ENCODE measurements at regions not wholly inside any gene's neighbourhood (a gene's known extent, or its start where the extent isn't known, plus 50 kb on each side); places are given as distances from the start of the nearest gene placed in this dataset.
A peak's percentile ranks its signal among the peaks of the same experiment; 100 is the strongest.

GRCh38 chr12:131279281-131279921 is 325.7 kb downstream of the ADGRD1 start:
- TF ChIP-seq, protein P1, sequence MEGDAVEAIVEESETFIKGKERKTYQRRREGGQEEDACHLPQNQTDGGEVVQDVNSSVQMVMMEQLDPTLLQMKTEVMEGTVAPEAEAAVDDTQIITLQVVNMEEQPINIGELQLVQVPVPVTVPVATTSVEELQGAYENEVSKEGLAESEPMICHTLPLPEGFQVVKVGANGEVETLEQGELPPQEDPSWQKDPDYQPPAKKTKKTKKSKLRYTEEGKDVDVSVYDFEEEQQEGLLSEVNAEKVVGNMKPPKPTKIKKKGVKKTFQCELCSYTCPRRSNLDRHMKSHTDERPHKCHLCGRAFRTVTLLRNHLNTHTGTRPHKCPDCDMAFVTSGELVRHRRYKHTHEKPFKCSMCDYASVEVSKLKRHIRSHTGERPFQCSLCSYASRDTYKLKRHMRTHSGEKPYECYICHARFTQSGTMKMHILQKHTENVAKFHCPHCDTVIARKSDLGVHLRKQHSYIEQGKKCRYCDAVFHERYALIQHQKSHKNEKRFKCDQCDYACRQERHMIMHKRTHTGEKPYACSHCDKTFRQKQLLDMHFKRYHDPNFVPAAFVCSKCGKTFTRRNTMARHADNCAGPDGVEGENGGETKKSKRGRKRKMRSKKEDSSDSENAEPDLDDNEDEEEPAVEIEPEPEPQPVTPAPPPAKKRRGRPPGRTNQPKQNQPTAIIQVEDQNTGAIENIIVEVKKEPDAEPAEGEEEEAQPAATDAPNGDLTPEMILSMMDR (IDR thresholded peaks at IDR 0.05), result no peak
- TF ChIP-seq POLR2A (IDR thresholded peaks at IDR 0.05), result no peak
- no peak for TF ChIP-seq POLR2AphosphoS5 (IDR thresholded peaks at IDR 0.05)
- no peak for TF ChIP-seq EP300 (IDR thresholded peaks at IDR 0.05)
- H3K27me3 ChIP-seq, result peaks cover 0 to 13% (median 0%) of the 10 kb centered on the region in 3 donors
- no peaks in the 10 kb centered on the region for H3K36me3 ChIP-seq
- intact Hi-C loops (cut with DNase I), result no loop called here
- no peaks in the 10 kb centered on the region for H3K4me1 ChIP-seq
- H3K27ac ChIP-seq, result no peak overlapping the region
- peak; percentile 33 for DNase-seq
- WGBS, 2 donors, result 71 to 72% methylated on average over 13 of the region's 13 CpGs
- no peak overlapping the region for H3K4me3 ChIP-seq
- H3K9me3 ChIP-seq, result no peaks in the 10 kb centered on the region

DNA sequence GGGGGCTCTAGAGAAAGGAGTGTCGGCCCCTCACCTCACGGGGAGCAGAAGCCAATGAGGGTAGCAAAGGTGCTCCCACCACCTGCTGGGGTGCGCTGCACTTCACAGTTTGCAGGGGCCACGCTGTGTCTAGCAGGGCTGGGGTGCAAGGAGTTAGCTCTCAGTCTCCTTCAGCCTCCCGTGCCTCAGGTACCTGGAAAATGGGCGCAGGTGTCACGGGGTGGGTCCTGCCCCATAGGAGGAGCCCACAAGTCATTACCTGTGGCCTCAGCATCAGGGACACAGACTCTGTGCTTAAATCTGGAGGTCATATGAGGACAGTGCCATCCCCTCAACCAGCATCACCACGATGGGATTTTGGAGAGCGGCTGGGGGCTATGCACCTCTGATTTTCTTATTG is 326.7 kb downstream of the ADGRD1 start:
- Histone ChIP-seq H3K36me3 (no peaks in the 10 kb centered on the region), H3K27ac (no peak overlapping the region), H3K27me3 (peaks cover 0 to 13% (median 0%) of the 10 kb centered on the region in 3 donors), H3K4me3 (no peak overlapping the region), H3K9me3 (no peaks in the 10 kb centered on the region), H3K4me1 (no peaks in the 10 kb centered on the region)
- intact Hi-C loops (cut with DNase I), result no loop called here
- WGBS, 2 donors, result 82% methylated on average over 9 of the region's 9 CpGs
- TF ChIP-seq POLR2A (IDR thresholded peaks at IDR 0.05), result no peak
- TF ChIP-seq, protein P1 (IDR thresholded peaks at IDR 0.05), result no peak
- TF ChIP-seq EP300 (IDR thresholded peaks at IDR 0.05), result no peak
- TF ChIP-seq POLR2AphosphoS5 (IDR thresholded peaks at IDR 0.05), result no peak
- peak; percentile 35 for DNase-seq

- peaks cover 0 to 13% (median 0%) of the 10 kb centered on the region in 3 donors for H3K27me3 ChIP-seq
- DNase-seq, result peak; percentile 42
- 79 to 81% methylated on average over 11 of the region's 11 CpGs for WGBS, 2 donors
- H3K27ac ChIP-seq, result no peak overlapping the region
- H3K36me3 ChIP-seq, result no peaks in the 10 kb centered on the region
- intact Hi-C loops (cut with DNase I), result no loop called here
- TF ChIP-seq POLR2A (IDR thresholded peaks at IDR 0.05), result no peak
- TF ChIP-seq, protein P1 (IDR thresholded peaks at IDR 0.05), result no peak
- TF ChIP-seq EP300 (IDR thresholded peaks at IDR 0.05), result no peak
- no peak for TF ChIP-seq POLR2AphosphoS5 (IDR thresholded peaks at IDR 0.05)
- no peak overlapping the region for H3K4me3 ChIP-seq
- no peaks in the 10 kb centered on the region for H3K4me1 ChIP-seq
- H3K9me3 ChIP-seq, result no peaks in the 10 kb centered on the region
Measured at GRCh38 chr12:131281016-131281415, 327.3 kb downstream of the ADGRD1 start.

DNA sequence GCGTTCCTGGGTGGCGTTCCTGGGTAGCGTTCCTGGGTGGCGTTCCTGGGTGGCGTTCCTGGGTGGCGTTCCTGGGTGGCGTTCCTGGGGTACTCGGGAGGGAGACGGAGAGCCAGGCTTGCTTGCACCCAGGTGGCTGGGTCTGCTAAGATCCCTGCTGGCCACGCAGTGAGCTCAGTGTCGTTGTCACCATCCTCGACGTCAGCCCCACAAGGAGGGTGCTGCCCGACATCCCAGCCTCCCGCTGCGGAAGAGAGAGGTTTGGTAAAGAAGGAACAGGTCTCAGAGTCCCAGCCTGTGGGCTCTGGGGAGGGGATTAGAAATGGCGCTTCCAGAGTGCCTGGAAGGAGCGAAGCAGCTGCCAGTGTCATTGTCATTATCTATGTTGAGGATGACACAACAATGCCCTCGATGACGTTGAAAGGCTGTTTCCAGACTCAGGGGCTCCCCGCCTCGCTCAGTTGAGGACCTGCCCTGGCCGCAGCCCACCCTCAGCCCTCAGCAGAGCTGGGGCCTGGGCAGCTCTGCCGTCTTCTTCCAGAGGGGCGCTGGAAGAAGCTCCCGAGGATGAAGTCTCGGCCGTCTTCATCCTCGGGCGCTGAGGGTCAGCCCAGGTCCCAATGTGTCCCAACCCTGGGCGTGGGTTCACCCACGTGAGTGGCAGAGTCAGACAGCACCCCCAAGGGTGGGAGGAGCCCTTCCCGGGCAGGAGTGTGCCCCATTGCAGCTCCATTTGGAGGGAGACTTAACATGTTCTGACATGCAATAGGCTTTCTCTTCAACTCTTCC is 328.8 kb downstream of the ADGRD1 start:
- H3K4me3 ChIP-seq, result no peak overlapping the region
- no peak overlapping the region for H3K27ac ChIP-seq
- intact Hi-C loops (cut with DNase I), result no loop called here
- H3K36me3 ChIP-seq, result no peaks in the 10 kb centered on the region
- WGBS, 2 donors, result 88 to 91% methylated on average over 33 of the region's 33 CpGs
- peak; percentile 50 for DNase-seq
- H3K9me3 ChIP-seq, result no peaks in the 10 kb centered on the region
- no peaks in the 10 kb centered on the region for H3K4me1 ChIP-seq
- TF ChIP-seq EP300 (IDR thresholded peaks at IDR 0.05) (no peak), POLR2AphosphoS5 (IDR thresholded peaks at IDR 0.05) (no peak), POLR2A (IDR thresholded peaks at IDR 0.05) (no peak)
- TF ChIP-seq, protein P1 (IDR thresholded peaks at IDR 0.05), result no peak
- H3K27me3 ChIP-seq, result peaks cover 0 to 17% (median 0%) of the 10 kb centered on the region in 3 donors
